ENCODE measurements at regions not wholly inside any gene's neighbourhood (a gene's known extent, or its start where the extent isn't known, plus 50 kb on each side); places are given as distances from the start of the nearest gene placed in this dataset.
A peak's percentile ranks its signal among the peaks of the same experiment; 100 is the strongest.

DNA sequence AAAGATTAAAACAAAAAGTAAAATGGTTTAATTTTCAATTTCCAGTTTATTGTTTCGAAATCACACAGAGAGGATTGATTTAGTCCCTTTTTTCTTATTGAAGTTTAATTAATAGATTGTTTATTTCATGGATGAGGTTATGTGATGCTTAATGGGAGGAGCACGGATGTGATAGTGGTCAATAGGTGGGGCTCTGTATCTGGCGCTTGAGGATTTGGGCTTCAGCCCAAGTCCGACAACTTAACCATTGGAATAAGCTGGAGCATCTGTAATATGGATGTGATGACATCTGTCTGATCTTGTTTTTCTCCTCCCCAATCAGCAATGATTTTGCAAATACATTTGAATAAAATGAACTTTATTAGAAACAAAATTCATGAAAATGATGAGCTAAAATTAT, 169.2 kb downstream of the LYPLAL1 start:
- Histone ChIP-seq H3K4me3 (ENCODE audit: low read depth, low read length) (no peak overlapping the region), H3K36me3 (replicated peaks) (no peaks in the 10 kb centered on the region), H3K27ac (no peak overlapping the region), H3K27me3 (replicated peaks) (no peaks in the 10 kb centered on the region)
- TF ChIP-seq, protein P1, sequence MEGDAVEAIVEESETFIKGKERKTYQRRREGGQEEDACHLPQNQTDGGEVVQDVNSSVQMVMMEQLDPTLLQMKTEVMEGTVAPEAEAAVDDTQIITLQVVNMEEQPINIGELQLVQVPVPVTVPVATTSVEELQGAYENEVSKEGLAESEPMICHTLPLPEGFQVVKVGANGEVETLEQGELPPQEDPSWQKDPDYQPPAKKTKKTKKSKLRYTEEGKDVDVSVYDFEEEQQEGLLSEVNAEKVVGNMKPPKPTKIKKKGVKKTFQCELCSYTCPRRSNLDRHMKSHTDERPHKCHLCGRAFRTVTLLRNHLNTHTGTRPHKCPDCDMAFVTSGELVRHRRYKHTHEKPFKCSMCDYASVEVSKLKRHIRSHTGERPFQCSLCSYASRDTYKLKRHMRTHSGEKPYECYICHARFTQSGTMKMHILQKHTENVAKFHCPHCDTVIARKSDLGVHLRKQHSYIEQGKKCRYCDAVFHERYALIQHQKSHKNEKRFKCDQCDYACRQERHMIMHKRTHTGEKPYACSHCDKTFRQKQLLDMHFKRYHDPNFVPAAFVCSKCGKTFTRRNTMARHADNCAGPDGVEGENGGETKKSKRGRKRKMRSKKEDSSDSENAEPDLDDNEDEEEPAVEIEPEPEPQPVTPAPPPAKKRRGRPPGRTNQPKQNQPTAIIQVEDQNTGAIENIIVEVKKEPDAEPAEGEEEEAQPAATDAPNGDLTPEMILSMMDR (IDR thresholded peaks at IDR 0.05; ENCODE audit: low read depth, low read length, missing control alignments) = no peak
- no peak for DNase-seq
- in situ Hi-C loops (cut with HindIII; ENCODE audit: low pct_ligation_motif_present, low sequenced_read_pairs) = no loop called here

DNA sequence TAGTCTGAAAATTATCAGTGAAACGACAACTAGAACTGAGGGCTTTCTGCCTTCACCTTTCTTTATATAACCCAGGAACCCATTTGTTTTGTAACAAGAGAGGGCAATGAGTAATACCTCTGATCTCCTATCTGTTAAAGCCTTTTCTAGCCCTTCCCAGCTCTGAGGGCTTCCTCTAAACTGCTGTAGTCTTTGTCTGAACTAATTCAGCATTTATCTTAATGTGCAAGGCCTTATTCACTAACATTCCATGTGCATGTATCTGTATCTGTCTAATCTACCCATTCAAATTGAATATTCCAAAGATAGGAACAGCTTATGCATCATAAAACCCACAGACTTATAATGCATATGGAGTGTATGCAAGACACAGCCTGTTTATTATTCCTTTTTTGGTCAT, 167.1 kb downstream of the LYPLAL1 start:
- TF ChIP-seq, protein P1 (IDR thresholded peaks at IDR 0.05; ENCODE audit: low read depth, low read length, missing control alignments) = no peak
- DNase-seq = peak; percentile 45
- no peak overlapping the region for H3K27ac ChIP-seq

GRCh38 chr1:219339466-219339865, 165.8 kb downstream of the LYPLAL1 start:
- no peak overlapping the region for H3K27ac ChIP-seq
- H3K27me3 ChIP-seq (replicated peaks) = no peaks in the 10 kb centered on the region
- in situ Hi-C loops (cut with HindIII; ENCODE audit: low pct_ligation_motif_present, low sequenced_read_pairs) = no loop called here
- DNase-seq = no peak
- no peaks in the 10 kb centered on the region for H3K36me3 ChIP-seq (replicated peaks)
- H3K4me3 ChIP-seq (ENCODE audit: low read depth, low read length) = no peak overlapping the region
- TF ChIP-seq, protein P1 (IDR thresholded peaks at IDR 0.05; ENCODE audit: low read depth, low read length, missing control alignments) = no peak

More for the DNA sequence above, 167.1 kb downstream of the LYPLAL1 start:
- Histone ChIP-seq H3K4me3 (ENCODE audit: low read depth, low read length) (no peak overlapping the region), H3K36me3 (replicated peaks) (no peaks in the 10 kb centered on the region), H3K27me3 (replicated peaks) (no peaks in the 10 kb centered on the region)
- in situ Hi-C loops (cut with HindIII; ENCODE audit: low pct_ligation_motif_present, low sequenced_read_pairs) = no loop called here

DNA sequence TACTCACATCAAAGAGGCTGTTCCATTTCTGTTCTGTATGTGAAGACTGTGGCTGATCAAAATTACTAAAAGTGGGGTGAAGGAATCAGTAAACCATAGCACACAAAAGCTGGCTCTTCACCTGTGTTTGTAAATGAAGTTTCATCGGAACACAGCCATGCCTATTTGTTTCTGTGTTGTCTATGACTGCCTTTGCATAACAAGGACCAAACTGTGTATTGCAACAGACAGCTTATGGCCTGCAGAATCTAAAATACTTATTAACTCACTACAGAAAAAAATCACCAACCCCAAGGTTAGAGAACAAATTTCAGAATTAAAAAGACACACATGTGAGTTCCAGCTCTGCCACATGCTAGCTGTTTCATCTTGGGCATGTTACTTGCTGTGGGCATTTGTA, 163.9 kb downstream of the LYPLAL1 start:
- Histone ChIP-seq H3K4me3 (ENCODE audit: low read depth, low read length) (no peak overlapping the region), H3K27ac (no peak overlapping the region), H3K27me3 (replicated peaks) (no peaks in the 10 kb centered on the region), H3K36me3 (replicated peaks) (no peaks in the 10 kb centered on the region)
- TF ChIP-seq, protein P1 (IDR thresholded peaks at IDR 0.05; ENCODE audit: low read depth, low read length, missing control alignments) = no peak
- in situ Hi-C loops (cut with HindIII; ENCODE audit: low pct_ligation_motif_present, low sequenced_read_pairs) = no loop called here
- no peak for DNase-seq

DNA sequence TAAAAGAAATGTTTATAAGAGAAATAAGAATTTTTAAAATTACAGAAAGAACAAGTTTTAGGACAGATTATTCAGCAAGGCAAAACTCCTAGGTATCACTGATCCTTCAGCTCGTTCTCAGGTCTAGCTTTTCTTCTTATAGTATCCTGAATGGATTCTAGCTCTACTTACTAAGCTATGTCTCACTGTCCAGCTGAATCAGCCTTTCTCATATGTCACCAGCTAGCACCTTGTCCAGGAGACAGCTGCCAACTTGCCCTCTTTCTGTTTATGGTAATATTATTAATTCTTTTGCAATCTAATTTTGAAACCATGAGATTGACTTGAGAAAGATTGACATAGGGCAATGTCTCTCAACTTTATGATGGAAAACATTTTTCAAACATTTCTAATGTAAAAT, 159.9 kb downstream of the LYPLAL1 start:
- Histone ChIP-seq H3K27me3 (replicated peaks) (no peaks in the 10 kb centered on the region), H3K27ac (no peak overlapping the region), H3K4me3 (ENCODE audit: low read depth, low read length) (no peak overlapping the region), H3K36me3 (replicated peaks) (no peaks in the 10 kb centered on the region)
- TF ChIP-seq, protein P1 (IDR thresholded peaks at IDR 0.05; ENCODE audit: low read depth, low read length, missing control alignments) = no peak
- no peak for DNase-seq
- in situ Hi-C loops (cut with HindIII; ENCODE audit: low pct_ligation_motif_present, low sequenced_read_pairs) = no loop called here

GRCh38 chr1:219331424-219331823, 157.7 kb downstream of the LYPLAL1 start:
- in situ Hi-C loops (cut with HindIII; ENCODE audit: low pct_ligation_motif_present, low sequenced_read_pairs) = no loop called here
- no peak overlapping the region for H3K4me3 ChIP-seq (ENCODE audit: low read depth, low read length)
- no peak for DNase-seq

More at GRCh38 chr1:219331424-219331823, 157.7 kb downstream of the LYPLAL1 start:
- no peaks in the 10 kb centered on the region for H3K27me3 ChIP-seq (replicated peaks)
- TF ChIP-seq, protein P1 (IDR thresholded peaks at IDR 0.05; ENCODE audit: low read depth, low read length, missing control alignments) = no peak
- H3K27ac ChIP-seq = no peak overlapping the region
- no peaks in the 10 kb centered on the region for H3K36me3 ChIP-seq (replicated peaks)
